Stimulated activated naive CD8-positive, alpha-beta T cell treated with anti-CD3 and anti-CD28 coated beads, Interleukin-15, amount 100 ng/mL, for 72 hours (primary cell): ENCODE measurements at regions not wholly inside any gene's neighbourhood (a gene's known extent, or its start where the extent isn't known, plus 50 kb on each side); places are given as distances from the start of the nearest gene placed in this dataset.

ENCODE experiments used
- ATAC-seq: fragments of 150-1000 bp; cut with Tn5 transposase; 2 replicates; pipeline ENCODE4 v1.10.0; 2021; ENCODE audit warnings: mild to moderate bottlenecking, moderate library complexity
- DNase-seq, 2 donors: peaks; one replicate each; pipeline ENCODE4 v3.0.0; 2021 to 2022
- H3K27ac Mint-ChIP-seq, 2 donors: one replicate each; pipeline ENCODE4 v1.8.0; 2022; ENCODE audit warnings: mild to moderate bottlenecking in 2 of 2, mixed read lengths in 2 of 2, moderate library complexity in 2 of 2
- H3K27me3 Mint-ChIP-seq: one replicate; pipeline ENCODE4 v1.8.0; 2022; ENCODE audit warnings: mixed read lengths
- H3K4me1 Mint-ChIP-seq: one replicate; pipeline ENCODE4 v1.8.0; 2022; ENCODE audit warnings: mild to moderate bottlenecking, mixed read lengths
- H3K4me3 Mint-ChIP-seq, 2 donors: one replicate each; pipeline ENCODE4 v1.8.0; 2022; ENCODE audit warnings: mild to moderate bottlenecking in 2 of 2, mixed read lengths in 2 of 2, moderate library complexity in 1 of 2
- H3K9me3 Mint-ChIP-seq, 2 donors: one replicate each; pipeline ENCODE4 v1.8.0; 2022; ENCODE audit warnings: mixed read lengths in 2 of 2

- peaks cover 9 to 12% of the 10 kb centered on the region in 2 donors for H3K9me3 Mint-ChIP-seq
- no peak overlapping the region for H3K27ac Mint-ChIP-seq
- no peaks in the 10 kb centered on the region for H3K27me3 Mint-ChIP-seq
- H3K4me1 Mint-ChIP-seq = no peaks in the 10 kb centered on the region
- DNase-seq (no peak), ATAC-seq (no peak)
- H3K4me3 Mint-ChIP-seq = no peak overlapping the region
Measured at GRCh38 chr18:43422518-43422917, 145.2 kb upstream of the SYT4 start.

- H3K9me3 Mint-ChIP-seq = peaks cover 5 to 15% of the 10 kb centered on the region in 2 donors
- no peaks in the 10 kb centered on the region for H3K4me1 Mint-ChIP-seq
- DNase-seq = no peak
- H3K4me3 Mint-ChIP-seq = no peak overlapping the region
- H3K27ac Mint-ChIP-seq = no peak overlapping the region
- no peaks in the 10 kb centered on the region for H3K27me3 Mint-ChIP-seq
- ATAC-seq = no peak
Measured at GRCh38 chr18:43435851-43436250, 158.6 kb upstream of the SYT4 start.

- no peak overlapping the region for H3K4me3 Mint-ChIP-seq
- H3K4me1 Mint-ChIP-seq = no peaks in the 10 kb centered on the region
Measured at GRCh38 chr18:43442131-43442530, 164.8 kb upstream of the SYT4 start.

GRCh38 chr18:43442571-43442970 lies 165.3 kb upstream of the SYT4 start:
- Mint-ChIP-seq H3K27ac (no peak overlapping the region), H3K4me3 (no peak overlapping the region), H3K4me1 (no peaks in the 10 kb centered on the region), H3K27me3 (no peaks in the 10 kb centered on the region), H3K9me3 (peaks cover 0 to 8% of the 10 kb centered on the region in 2 donors)
- no peak for DNase-seq
- ATAC-seq = no peak

More at GRCh38 chr18:43442131-43442530, 164.8 kb upstream of the SYT4 start:
- no peaks in the 10 kb centered on the region for H3K27me3 Mint-ChIP-seq
- H3K27ac Mint-ChIP-seq = no peak overlapping the region
- no peak for ATAC-seq
- peaks cover 3 to 12% of the 10 kb centered on the region in 2 donors for H3K9me3 Mint-ChIP-seq
- no peak for DNase-seq

GRCh38 chr18:43465483-43465882 lies 188.2 kb upstream of the SYT4 start:
- Mint-ChIP-seq H3K9me3 (peaks cover 25 to 26% of the 10 kb centered on the region in 2 donors), H3K27me3 (no peaks in the 10 kb centered on the region), H3K4me1 (no peaks in the 10 kb centered on the region), H3K27ac (no peak overlapping the region), H3K4me3 (no peak overlapping the region)
- no peak for DNase-seq
- ATAC-seq = no peak

GRCh38 chr18:43471873-43472272 lies 194.6 kb upstream of the SYT4 start:
- ATAC-seq = no peak
- Mint-ChIP-seq H3K9me3 (peaks cover 4 to 5% of the 10 kb centered on the region in 2 donors), H3K4me1 (no peaks in the 10 kb centered on the region), H3K27ac (no peak overlapping the region), H3K4me3 (no peak overlapping the region), H3K27me3 (no peaks in the 10 kb centered on the region)
- no peak for DNase-seq

- no peak for DNase-seq
- Mint-ChIP-seq H3K27me3 (no peaks in the 10 kb centered on the region), H3K4me1 (no peaks in the 10 kb centered on the region), H3K27ac (no peak overlapping the region), H3K9me3 (peaks cover 0 to 26% of the 10 kb centered on the region in 2 donors), H3K4me3 (no peak overlapping the region)
- ATAC-seq = no peak
Measured at GRCh38 chr18:43481069-43481468, 203.8 kb upstream of the SYT4 start.

- DNase-seq = no peak
- H3K9me3 Mint-ChIP-seq = peaks cover 0 to 33% of the 10 kb centered on the region in 2 donors
Measured at GRCh38 chr18:43482136-43482535, 204.8 kb upstream of the SYT4 start.

GRCh38 chr18:43482600-43482999 lies 205.3 kb upstream of the SYT4 start:
- Mint-ChIP-seq H3K4me3 (no peak overlapping the region), H3K4me1 (no peaks in the 10 kb centered on the region), H3K9me3 (peaks cover 0 to 33% of the 10 kb centered on the region in 2 donors), H3K27ac (no peak overlapping the region), H3K27me3 (no peaks in the 10 kb centered on the region)
- ATAC-seq = no peak
- DNase-seq = no peak

More at GRCh38 chr18:43482136-43482535, 204.8 kb upstream of the SYT4 start:
- no peak overlapping the region for H3K27ac Mint-ChIP-seq
- H3K27me3 Mint-ChIP-seq = no peaks in the 10 kb centered on the region
- no peaks in the 10 kb centered on the region for H3K4me1 Mint-ChIP-seq
- H3K4me3 Mint-ChIP-seq = no peak overlapping the region
- ATAC-seq = no peak

GRCh38 chr18:43484710-43485109 lies 207.4 kb upstream of the SYT4 start:
- Mint-ChIP-seq H3K27me3 (no peaks in the 10 kb centered on the region), H3K4me1 (no peaks in the 10 kb centered on the region), H3K27ac (no peak overlapping the region), H3K4me3 (no peak overlapping the region), H3K9me3 (peaks cover 0 to 41% of the 10 kb centered on the region in 2 donors)
- no peak for ATAC-seq
- DNase-seq = no peak

GRCh38 chr18:43485545-43485963 lies 208.3 kb upstream of the SYT4 start:
- H3K9me3 Mint-ChIP-seq = peaks cover 0 to 39% of the 10 kb centered on the region in 2 donors
- H3K4me3 Mint-ChIP-seq = no peak overlapping the region
- DNase-seq (no peak), ATAC-seq (no peak)
- no peaks in the 10 kb centered on the region for H3K4me1 Mint-ChIP-seq
- H3K27ac Mint-ChIP-seq = no peak overlapping the region
- no peaks in the 10 kb centered on the region for H3K27me3 Mint-ChIP-seq

- H3K4me1 Mint-ChIP-seq = no peaks in the 10 kb centered on the region
- DNase-seq = no peak
Measured at GRCh38 chr18:43486462-43486861, 209.2 kb upstream of the SYT4 start.

GRCh38 chr18:43501099-43501498 lies 223.8 kb upstream of the SYT4 start:
- H3K9me3 Mint-ChIP-seq = peaks cover 5 to 18% of the 10 kb centered on the region in 2 donors
- H3K4me3 Mint-ChIP-seq = no peak overlapping the region
- ATAC-seq (no peak), DNase-seq (no peak)
- no peak overlapping the region for H3K27ac Mint-ChIP-seq
- H3K27me3 Mint-ChIP-seq = no peaks in the 10 kb centered on the region
- H3K4me1 Mint-ChIP-seq = no peaks in the 10 kb centered on the region

More at GRCh38 chr18:43486462-43486861, 209.2 kb upstream of the SYT4 start:
- no peak for ATAC-seq
- H3K4me3 Mint-ChIP-seq = no peak overlapping the region
- peaks cover 0 to 33% of the 10 kb centered on the region in 2 donors for H3K9me3 Mint-ChIP-seq
- H3K27ac Mint-ChIP-seq = no peak overlapping the region
- no peaks in the 10 kb centered on the region for H3K27me3 Mint-ChIP-seq

- no peak for ATAC-seq
- H3K27ac Mint-ChIP-seq = no peak overlapping the region
- H3K4me1 Mint-ChIP-seq = no peaks in the 10 kb centered on the region
- H3K4me3 Mint-ChIP-seq = no peak overlapping the region
- peaks cover 17 to 23% of the 10 kb centered on the region in 2 donors for H3K9me3 Mint-ChIP-seq
- DNase-seq = no peak
- H3K27me3 Mint-ChIP-seq = no peaks in the 10 kb centered on the region
Measured at GRCh38 chr18:43506935-43507334, 229.6 kb upstream of the SYT4 start.

GRCh38 chr18:43507842-43508481 lies 230.7 kb upstream of the SYT4 start:
- no peaks in the 10 kb centered on the region for H3K27me3 Mint-ChIP-seq
- H3K4me1 Mint-ChIP-seq = no peaks in the 10 kb centered on the region
- H3K4me3 Mint-ChIP-seq = no peak overlapping the region
- H3K27ac Mint-ChIP-seq = no peak overlapping the region
- peaks cover 17 to 23% of the 10 kb centered on the region in 2 donors for H3K9me3 Mint-ChIP-seq
- DNase-seq (no peak), ATAC-seq (no peak)

GRCh38 chr18:43514747-43515146 lies 237.5 kb upstream of the SYT4 start:
- Mint-ChIP-seq H3K27me3 (no peaks in the 10 kb centered on the region), H3K4me3 (no peak overlapping the region), H3K9me3 (peaks cover 20 to 41% of the 10 kb centered on the region in 2 donors), H3K4me1 (no peaks in the 10 kb centered on the region), H3K27ac (no peak overlapping the region)
- DNase-seq (no peak), ATAC-seq (no peak)

- Mint-ChIP-seq H3K4me3 (no peak overlapping the region), H3K4me1 (no peaks in the 10 kb centered on the region), H3K27ac (no peak overlapping the region), H3K27me3 (no peaks in the 10 kb centered on the region), H3K9me3 (peaks cover 13 to 34% of the 10 kb centered on the region in 2 donors)
- ATAC-seq (no peak), DNase-seq (no peak)
Measured at GRCh38 chr18:43515481-43515880, 238.2 kb upstream of the SYT4 start.
